ENCODE measurements at regions not wholly inside any gene's neighbourhood (a gene's known extent, or its start where the extent isn't known, plus 50 kb on each side); places are given as distances from the start of the nearest gene placed in this dataset.

- peak in 1 of 2 donors; percentile 38 for DNase-seq (ENCODE audit: low read depth in 2 of 2)
- no peak overlapping the region for H3K4me2 ChIP-seq (ENCODE audit: extremely low read depth, insufficient read depth, low read length)
- TF ChIP-seq CTCF (conservative IDR thresholded peaks at IDR 0.05 in 1 of 2, IDR thresholded peaks at IDR 0.05 in 1 of 2; ENCODE audit: low read depth in 1 of 2, low read length in 2 of 2) (no peak), EZH2 (IDR thresholded peaks at IDR 0.05; ENCODE audit: low read length, missing control alignments) (no peak)
- H2AFZ ChIP-seq (ENCODE audit: low read length), result no peak overlapping the region
- no peaks in the 10 kb centered on the region for H3K9me3 ChIP-seq (ENCODE audit: control insufficient read depth, insufficient read depth, low read depth, low read length)
- H3K4me3 ChIP-seq (replicated peaks in 1 of 4; ENCODE audit: control extremely low read depth in 1 of 4, insufficient read depth in 1 of 4, low read depth in 3 of 4, low read length in 4 of 4), result no peak overlapping the region
- no peak overlapping the region for H3K27ac ChIP-seq (ENCODE audit: insufficient read depth, low read length)
- no peaks in the 10 kb centered on the region for H3K27me3 ChIP-seq (ENCODE audit: control insufficient read depth, insufficient read depth, low read length)
- no peak overlapping the region for H3K9ac ChIP-seq (ENCODE audit: insufficient read depth, low read length)
- no peaks in the 10 kb centered on the region for H4K20me1 ChIP-seq (ENCODE audit: control insufficient read depth, extremely low read depth, insufficient read depth, low read length)
- no peaks in the 10 kb centered on the region for H3K4me1 ChIP-seq (ENCODE audit: control insufficient read depth, extremely low read depth, insufficient read depth, low read length)
- no peaks in the 10 kb centered on the region for H3K79me2 ChIP-seq (ENCODE audit: control insufficient read depth, insufficient read depth, low read length)
- H3K36me3 ChIP-seq (ENCODE audit: control insufficient read depth, insufficient read depth, low read length), result no peaks in the 10 kb centered on the region
Measured at GRCh38 chr13:85694992-85695391, 104.2 kb downstream of the SLITRK6 start.

- peak; percentile 18 to 23 for DNase-seq (ENCODE audit: low read depth in 2 of 2)
Measured at GRCh38 chr13:85693889-85694511, 105.2 kb downstream of the SLITRK6 start.

GRCh38 chr13:85690368-85690767 lies 108.9 kb downstream of the SLITRK6 start:
- Histone ChIP-seq H3K9me3 (ENCODE audit: control insufficient read depth, insufficient read depth, low read depth, low read length) (no peaks in the 10 kb centered on the region), H3K4me2 (ENCODE audit: extremely low read depth, insufficient read depth, low read length) (no peak overlapping the region), H3K27ac (ENCODE audit: insufficient read depth, low read length) (no peak overlapping the region), H3K36me3 (ENCODE audit: control insufficient read depth, insufficient read depth, low read length) (no peaks in the 10 kb centered on the region), H3K4me3 (replicated peaks in 1 of 4; ENCODE audit: control extremely low read depth in 1 of 4, insufficient read depth in 1 of 4, low read depth in 3 of 4, low read length in 4 of 4) (no peak overlapping the region), H2AFZ (ENCODE audit: low read length) (no peak overlapping the region), H4K20me1 (ENCODE audit: control insufficient read depth, extremely low read depth, insufficient read depth, low read length) (no peaks in the 10 kb centered on the region), H3K79me2 (ENCODE audit: control insufficient read depth, insufficient read depth, low read length) (no peaks in the 10 kb centered on the region), H3K27me3 (ENCODE audit: control insufficient read depth, insufficient read depth, low read length) (no peaks in the 10 kb centered on the region), H3K4me1 (ENCODE audit: control insufficient read depth, extremely low read depth, insufficient read depth, low read length) (no peaks in the 10 kb centered on the region), H3K9ac (ENCODE audit: insufficient read depth, low read length) (no peak overlapping the region)
- TF ChIP-seq CTCF (conservative IDR thresholded peaks at IDR 0.05 in 1 of 2, IDR thresholded peaks at IDR 0.05 in 1 of 2; ENCODE audit: low read depth in 1 of 2, low read length in 2 of 2) (no peak), EZH2 (IDR thresholded peaks at IDR 0.05; ENCODE audit: low read length, missing control alignments) (no peak)
- DNase-seq (ENCODE audit: low read depth in 2 of 2), result no peak

More at GRCh38 chr13:85693889-85694511, 105.2 kb downstream of the SLITRK6 start:
- Histone ChIP-seq H4K20me1 (ENCODE audit: control insufficient read depth, extremely low read depth, insufficient read depth, low read length) (no peaks in the 10 kb centered on the region), H2AFZ (ENCODE audit: low read length) (peak overlapping the region; percentile 52), H3K79me2 (ENCODE audit: control insufficient read depth, insufficient read depth, low read length) (no peaks in the 10 kb centered on the region), H3K4me3 (replicated peaks in 1 of 4; ENCODE audit: control extremely low read depth in 1 of 4, insufficient read depth in 1 of 4, low read depth in 3 of 4, low read length in 4 of 4) (no peak overlapping the region), H3K4me1 (ENCODE audit: control insufficient read depth, extremely low read depth, insufficient read depth, low read length) (no peaks in the 10 kb centered on the region), H3K27me3 (ENCODE audit: control insufficient read depth, insufficient read depth, low read length) (no peaks in the 10 kb centered on the region), H3K36me3 (ENCODE audit: control insufficient read depth, insufficient read depth, low read length) (no peaks in the 10 kb centered on the region), H3K9ac (ENCODE audit: insufficient read depth, low read length) (no peak overlapping the region), H3K9me3 (ENCODE audit: control insufficient read depth, insufficient read depth, low read depth, low read length) (no peaks in the 10 kb centered on the region), H3K27ac (ENCODE audit: insufficient read depth, low read length) (no peak overlapping the region), H3K4me2 (ENCODE audit: extremely low read depth, insufficient read depth, low read length) (no peak overlapping the region)
- TF ChIP-seq EZH2 (IDR thresholded peaks at IDR 0.05; ENCODE audit: low read length, missing control alignments) (no peak), CTCF (conservative IDR thresholded peaks at IDR 0.05 in 1 of 2, IDR thresholded peaks at IDR 0.05 in 1 of 2; ENCODE audit: low read depth in 1 of 2, low read length in 2 of 2) (no peak)
